ENCODE measurements at regions not wholly inside any gene's neighbourhood (a gene's known extent, or its start where the extent isn't known, plus 50 kb on each side); places are given as distances from the start of the nearest gene placed in this dataset.

DNA sequence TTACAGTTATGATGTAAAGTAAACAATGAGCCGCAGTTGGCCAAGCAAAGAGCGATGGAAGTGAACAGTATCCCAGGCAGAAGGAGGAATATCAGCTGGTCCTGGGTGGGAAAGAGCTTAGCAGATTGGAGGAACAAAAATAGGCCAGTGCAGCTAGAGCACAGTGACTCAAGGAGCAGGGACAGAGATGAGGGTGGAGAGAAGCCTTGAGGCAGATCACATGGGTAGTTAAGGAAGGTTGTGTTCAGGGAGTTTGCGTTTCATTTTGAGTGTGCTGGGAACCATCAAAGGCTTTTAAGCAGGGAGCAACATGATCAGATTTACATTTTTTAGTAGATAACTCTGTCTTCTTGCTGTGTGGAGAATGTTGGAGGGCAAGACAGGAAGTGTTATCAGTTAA lies 113.6 kb downstream of the OAT start:
- DNase-seq (ENCODE audit: low spot score), result peak; percentile 2
- no peaks in the 10 kb centered on the region for H3K4me1 Mint-ChIP-seq (ENCODE audit: low read depth in 2 of 2)
- ATAC-seq, result no peak
- H3K36me3 Mint-ChIP-seq, result no peaks in the 10 kb centered on the region
- no peak overlapping the region for H3K27ac Mint-ChIP-seq
- H3K27me3 Mint-ChIP-seq, result peaks cover 6 to 15% of the 10 kb centered on the region in 2 donors
- no peak overlapping the region for H3K4me3 Mint-ChIP-seq
- H3K9me3 Mint-ChIP-seq, result no peaks in the 10 kb centered on the region

- H3K27ac Mint-ChIP-seq, result no peak overlapping the region
- DNase-seq (ENCODE audit: low spot score), result peak; percentile 34
- ATAC-seq, result no peak
- H3K4me3 Mint-ChIP-seq, result no peak overlapping the region
- H3K36me3 Mint-ChIP-seq, result no peaks in the 10 kb centered on the region
- H3K27me3 Mint-ChIP-seq, result peaks cover 2 to 8% of the 10 kb centered on the region in 2 donors
- H3K4me1 Mint-ChIP-seq (ENCODE audit: low read depth in 2 of 2), result no peaks in the 10 kb centered on the region
- no peaks in the 10 kb centered on the region for H3K9me3 Mint-ChIP-seq
These were observed 114.9 kb downstream of the OAT start for GRCh38 chr10:124303662-124304418.

- ATAC-seq (no peak), DNase-seq (ENCODE audit: low spot score) (peak; percentile 20)
- Mint-ChIP-seq H3K36me3 (no peaks in the 10 kb centered on the region), H3K27me3 (peaks cover 2 to 8% of the 10 kb centered on the region in 2 donors), H3K4me3 (no peak overlapping the region), H3K27ac (no peak overlapping the region), H3K9me3 (no peaks in the 10 kb centered on the region), H3K4me1 (ENCODE audit: low read depth in 2 of 2) (no peaks in the 10 kb centered on the region)
These were observed 115.7 kb downstream of the OAT start for GRCh38 chr10:124302951-124303505.

GRCh38 chr10:124301736-124302135 lies 117.0 kb downstream of the OAT start:
- H3K4me1 Mint-ChIP-seq (ENCODE audit: low read depth in 2 of 2), result no peaks in the 10 kb centered on the region
- ATAC-seq, result no peak
- H3K36me3 Mint-ChIP-seq, result no peaks in the 10 kb centered on the region
- DNase-seq (ENCODE audit: low spot score), result peak; percentile 54
- no peak overlapping the region for H3K4me3 Mint-ChIP-seq
- no peaks in the 10 kb centered on the region for H3K9me3 Mint-ChIP-seq
- no peak overlapping the region for H3K27ac Mint-ChIP-seq
- peaks cover 2 to 8% of the 10 kb centered on the region in 2 donors for H3K27me3 Mint-ChIP-seq

DNA sequence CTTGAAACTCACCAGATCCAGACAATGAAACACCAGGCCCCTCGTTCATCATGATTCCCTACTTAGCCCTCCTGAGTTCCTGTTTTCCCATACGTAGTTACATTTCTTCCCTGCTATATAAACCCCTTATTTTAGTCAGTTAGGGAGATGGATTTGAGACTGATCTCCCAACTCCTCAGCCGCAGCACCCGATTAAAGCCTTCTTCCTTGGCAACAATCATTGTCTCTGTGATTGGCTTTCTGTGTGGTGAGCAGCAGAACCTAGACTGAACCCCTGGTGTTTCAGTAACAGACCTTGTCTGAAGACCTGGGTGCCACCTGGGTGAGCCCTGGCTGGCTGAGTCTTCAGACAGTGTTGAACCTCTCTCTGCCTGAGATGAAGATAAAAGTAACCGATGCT lies 118.0 kb downstream of the OAT start:
- Mint-ChIP-seq H3K27ac (no peak overlapping the region), H3K9me3 (no peaks in the 10 kb centered on the region), H3K4me1 (ENCODE audit: low read depth in 2 of 2) (no peaks in the 10 kb centered on the region), H3K4me3 (no peak overlapping the region), H3K36me3 (no peaks in the 10 kb centered on the region), H3K27me3 (peaks cover 2 to 8% of the 10 kb centered on the region in 2 donors)
- no peak for DNase-seq (ENCODE audit: low spot score)
- no peak for ATAC-seq

- peak; percentile 22 for DNase-seq (ENCODE audit: low spot score)
- Mint-ChIP-seq H3K9me3 (no peaks in the 10 kb centered on the region), H3K27ac (no peak overlapping the region), H3K4me1 (ENCODE audit: low read depth in 2 of 2) (no peaks in the 10 kb centered on the region), H3K4me3 (no peak overlapping the region), H3K36me3 (no peaks in the 10 kb centered on the region), H3K27me3 (peaks cover 2 to 8% of the 10 kb centered on the region in 2 donors)
- no peak for ATAC-seq
These were observed 118.5 kb downstream of the OAT start for GRCh38 chr10:124300224-124300623.

DNA sequence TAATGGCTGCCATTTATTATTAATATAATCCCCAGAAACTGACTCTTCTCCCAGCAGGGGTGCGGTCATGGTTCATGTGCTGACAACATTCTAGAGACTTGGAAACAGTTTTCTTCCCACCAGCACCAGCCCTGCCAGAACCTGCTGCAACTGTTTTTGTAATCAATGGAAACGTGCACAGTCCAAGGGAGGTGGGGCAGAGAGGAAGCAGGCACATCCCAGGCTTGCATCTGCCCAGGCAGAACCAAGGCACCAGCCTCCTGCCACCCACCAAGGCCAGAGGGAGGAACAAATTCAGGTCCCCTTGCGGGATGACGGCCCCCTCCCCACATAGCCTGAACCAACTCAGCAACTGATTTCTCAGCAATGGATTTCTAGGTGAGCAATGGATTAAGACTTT lies 119.0 kb downstream of the OAT start:
- no peaks in the 10 kb centered on the region for H3K9me3 Mint-ChIP-seq
- no peak overlapping the region for H3K27ac Mint-ChIP-seq
- no peak for ATAC-seq
- DNase-seq (ENCODE audit: low spot score), result peak; percentile 42
- H3K36me3 Mint-ChIP-seq, result no peaks in the 10 kb centered on the region
- H3K27me3 Mint-ChIP-seq, result peaks cover 2 to 8% of the 10 kb centered on the region in 2 donors
- H3K4me3 Mint-ChIP-seq, result no peak overlapping the region
- no peaks in the 10 kb centered on the region for H3K4me1 Mint-ChIP-seq (ENCODE audit: low read depth in 2 of 2)

DNA sequence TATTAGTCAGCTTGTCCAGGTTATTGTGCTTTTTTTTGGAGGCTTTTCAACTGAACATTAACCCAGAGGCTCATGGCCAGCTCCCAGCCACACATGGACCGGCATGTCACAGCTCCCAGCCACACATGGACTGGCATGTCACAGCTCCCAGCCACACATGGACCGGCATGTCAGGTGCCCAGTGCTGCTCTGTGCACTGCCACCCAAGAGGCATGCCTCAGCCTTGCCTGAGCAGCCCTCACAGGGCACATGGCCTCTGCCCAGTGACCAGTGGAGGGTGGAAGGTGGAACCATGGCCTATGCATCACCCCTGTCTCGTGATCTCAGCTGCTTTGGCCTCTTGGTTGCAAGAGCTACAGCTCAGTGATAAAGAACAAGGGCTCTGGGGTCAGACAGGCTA lies 119.8 kb downstream of the OAT start:
- H3K27ac Mint-ChIP-seq, result no peak overlapping the region
- no peak overlapping the region for H3K4me3 Mint-ChIP-seq
- H3K9me3 Mint-ChIP-seq, result no peaks in the 10 kb centered on the region
- H3K27me3 Mint-ChIP-seq, result peaks cover 2 to 8% of the 10 kb centered on the region in 2 donors
- DNase-seq (ENCODE audit: low spot score) (peak; percentile 41), ATAC-seq (no peak)
- H3K36me3 Mint-ChIP-seq, result no peaks in the 10 kb centered on the region
- H3K4me1 Mint-ChIP-seq (ENCODE audit: low read depth in 2 of 2), result no peaks in the 10 kb centered on the region

DNA sequence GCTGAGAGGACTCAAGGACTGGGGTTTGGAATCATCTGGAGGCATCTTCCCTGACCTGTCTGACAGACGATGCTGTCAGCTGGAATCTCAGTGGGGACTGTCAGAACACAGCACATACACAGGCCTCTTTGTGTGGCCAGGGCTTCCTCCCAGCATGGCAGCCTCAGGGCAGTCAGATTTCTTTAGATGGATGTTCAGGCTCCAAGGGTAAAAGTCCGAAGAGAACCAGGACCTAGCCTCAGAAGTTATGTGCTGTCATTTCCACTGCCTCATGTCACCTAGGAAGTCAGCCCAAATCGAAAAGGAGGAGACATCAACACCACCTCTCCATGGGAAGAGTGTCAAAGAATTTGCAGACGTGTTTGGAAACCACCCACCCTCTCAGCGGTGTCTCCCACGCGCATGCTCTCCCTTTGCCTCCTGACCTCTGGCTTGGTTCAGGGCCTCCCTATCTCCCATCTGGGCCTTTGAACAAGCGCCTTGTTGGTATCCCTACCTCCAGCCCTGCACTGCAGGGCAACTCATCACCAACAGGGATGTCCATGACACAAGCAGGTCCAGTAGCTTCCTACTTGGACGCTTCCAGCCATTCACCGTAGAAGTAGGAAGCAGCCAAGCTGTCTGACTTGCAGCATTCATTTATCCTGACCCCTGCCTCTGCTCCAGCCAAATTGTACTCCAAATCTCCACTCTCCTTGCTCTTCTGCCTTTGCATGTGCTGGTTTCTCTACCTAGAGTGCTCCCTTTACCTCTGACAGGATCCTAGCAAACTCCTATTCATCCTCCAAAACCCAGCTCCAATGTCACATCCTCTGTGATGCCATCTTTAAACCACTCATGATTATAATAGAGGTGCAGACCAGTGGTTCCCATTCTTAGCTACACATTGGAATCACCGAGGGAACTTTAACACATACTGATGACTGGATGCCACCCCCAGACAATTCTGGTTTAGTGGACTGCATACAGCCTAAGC lies 121.6 kb downstream of the OAT start:
- Mint-ChIP-seq H3K27me3 (peaks cover 2 to 8% of the 10 kb centered on the region in 2 donors), H3K27ac (no peak overlapping the region), H3K4me3 (no peak overlapping the region), H3K4me1 (ENCODE audit: low read depth in 2 of 2) (no peaks in the 10 kb centered on the region), H3K36me3 (no peaks in the 10 kb centered on the region), H3K9me3 (no peaks in the 10 kb centered on the region)
- ATAC-seq, result no peak
- peak; percentile 25 for DNase-seq (ENCODE audit: low spot score)

DNA sequence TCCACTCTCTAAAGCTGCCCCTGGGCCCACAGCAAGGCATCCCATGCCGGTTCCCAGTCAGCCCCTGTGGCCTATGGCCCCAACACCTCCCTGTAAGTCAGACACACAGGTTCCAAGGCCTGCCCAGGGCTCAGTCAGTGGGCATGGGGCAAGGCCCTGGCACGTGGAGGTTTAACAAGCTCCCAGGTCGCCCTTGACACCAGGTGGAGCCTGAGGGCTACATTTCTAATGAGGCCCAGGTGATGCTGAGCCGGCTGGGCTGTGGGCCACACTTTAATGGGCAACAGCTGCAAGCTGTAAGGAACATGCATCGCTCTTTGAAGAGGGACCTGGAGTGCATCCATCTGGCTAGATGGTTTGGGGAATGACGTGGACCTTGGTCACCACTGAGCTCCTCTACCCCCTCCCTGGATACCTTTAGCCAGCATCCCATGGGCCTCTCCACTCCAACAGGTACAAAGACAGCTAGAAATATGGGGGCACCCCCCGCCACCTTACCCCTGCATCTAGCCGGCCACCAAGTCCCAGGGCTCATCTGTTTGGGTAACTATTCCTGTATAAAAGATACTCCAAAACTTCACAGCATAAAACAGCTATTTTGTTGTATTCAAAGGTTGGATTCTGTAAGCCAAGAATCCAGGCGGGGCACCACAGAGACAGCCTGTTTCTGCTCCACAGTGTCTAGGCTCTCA lies 122.5 kb downstream of the OAT start:
- peak in 1 of 2 donors; percentile 12 for ATAC-seq
- Mint-ChIP-seq H3K36me3 (no peaks in the 10 kb centered on the region), H3K9me3 (no peaks in the 10 kb centered on the region), H3K27me3 (peaks cover 2 to 8% of the 10 kb centered on the region in 2 donors), H3K4me3 (no peak overlapping the region), H3K4me1 (ENCODE audit: low read depth in 2 of 2) (peaks cover 0 to under 1% of the 10 kb centered on the region in 2 donors), H3K27ac (no peak overlapping the region)
- DNase-seq (ENCODE audit: low spot score), result peak; percentile 56

GRCh38 chr10:124294811-124295770 lies 123.6 kb downstream of the OAT start:
- ATAC-seq (no peak), DNase-seq (ENCODE audit: low spot score) (peak; percentile 18)
- Mint-ChIP-seq H3K4me1 (ENCODE audit: low read depth in 2 of 2) (peaks cover 0 to 6% of the 10 kb centered on the region in 2 donors), H3K27me3 (no peaks in the 10 kb centered on the region), H3K36me3 (no peaks in the 10 kb centered on the region), H3K9me3 (no peaks in the 10 kb centered on the region), H3K4me3 (no peak overlapping the region), H3K27ac (no peak overlapping the region)

- H3K36me3 Mint-ChIP-seq, result no peaks in the 10 kb centered on the region
- no peaks in the 10 kb centered on the region for H3K9me3 Mint-ChIP-seq
- H3K4me1 Mint-ChIP-seq (ENCODE audit: low read depth in 2 of 2), result peaks cover 0 to 6% of the 10 kb centered on the region in 2 donors
- ATAC-seq (no peak), DNase-seq (ENCODE audit: low spot score) (peak; percentile 45)
- no peaks in the 10 kb centered on the region for H3K27me3 Mint-ChIP-seq
- H3K27ac Mint-ChIP-seq, result no peak overlapping the region
- no peak overlapping the region for H3K4me3 Mint-ChIP-seq
These were observed 124.9 kb downstream of the OAT start for GRCh38 chr10:124293616-124294449.
